ENCODE measurements at regions not wholly inside any gene's neighbourhood (a gene's known extent, or its start where the extent isn't known, plus 50 kb on each side); places are given as distances from the start of the nearest gene placed in this dataset.

DNA sequence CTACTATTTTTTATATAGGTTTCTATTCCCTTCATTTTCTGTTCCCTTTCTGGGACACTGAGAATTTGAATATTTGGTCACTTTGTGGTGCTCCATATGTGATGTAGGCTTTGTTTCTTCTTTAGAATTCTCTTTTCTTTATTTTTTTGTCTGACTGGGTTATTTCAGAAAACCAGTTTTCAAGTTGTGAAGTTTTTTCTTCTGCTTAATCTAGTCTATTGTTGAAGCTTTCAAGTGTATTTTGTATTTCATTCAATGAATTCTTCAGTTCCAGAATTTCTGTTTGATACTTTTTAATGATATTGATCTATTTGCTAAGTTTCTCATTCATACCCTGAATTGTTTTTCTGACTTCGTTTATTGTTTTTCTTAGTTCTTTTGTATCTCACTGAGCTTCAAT, 96.2 kb upstream of the HAND2 start:
- TF ChIP-seq CHD1 (IDR thresholded peaks at IDR 0.05; ENCODE audit: low read depth, low read length) (no peak), HDAC2 (IDR thresholded peaks at IDR 0.05; ENCODE audit: borderline replicate concordance in 1 of 2, low read depth in 2 of 2, low read length in 2 of 2) (no peak), NRF1 (IDR thresholded peaks at IDR 0.05; ENCODE audit: low read depth, low read length) (no peak), YY1 (IDR thresholded peaks at IDR 0.05; ENCODE audit: low read depth, low read length) (no peak), JUN (IDR thresholded peaks at IDR 0.05; ENCODE audit: low read depth, low read length) (no peak)
- TF ChIP-seq, protein P1, sequence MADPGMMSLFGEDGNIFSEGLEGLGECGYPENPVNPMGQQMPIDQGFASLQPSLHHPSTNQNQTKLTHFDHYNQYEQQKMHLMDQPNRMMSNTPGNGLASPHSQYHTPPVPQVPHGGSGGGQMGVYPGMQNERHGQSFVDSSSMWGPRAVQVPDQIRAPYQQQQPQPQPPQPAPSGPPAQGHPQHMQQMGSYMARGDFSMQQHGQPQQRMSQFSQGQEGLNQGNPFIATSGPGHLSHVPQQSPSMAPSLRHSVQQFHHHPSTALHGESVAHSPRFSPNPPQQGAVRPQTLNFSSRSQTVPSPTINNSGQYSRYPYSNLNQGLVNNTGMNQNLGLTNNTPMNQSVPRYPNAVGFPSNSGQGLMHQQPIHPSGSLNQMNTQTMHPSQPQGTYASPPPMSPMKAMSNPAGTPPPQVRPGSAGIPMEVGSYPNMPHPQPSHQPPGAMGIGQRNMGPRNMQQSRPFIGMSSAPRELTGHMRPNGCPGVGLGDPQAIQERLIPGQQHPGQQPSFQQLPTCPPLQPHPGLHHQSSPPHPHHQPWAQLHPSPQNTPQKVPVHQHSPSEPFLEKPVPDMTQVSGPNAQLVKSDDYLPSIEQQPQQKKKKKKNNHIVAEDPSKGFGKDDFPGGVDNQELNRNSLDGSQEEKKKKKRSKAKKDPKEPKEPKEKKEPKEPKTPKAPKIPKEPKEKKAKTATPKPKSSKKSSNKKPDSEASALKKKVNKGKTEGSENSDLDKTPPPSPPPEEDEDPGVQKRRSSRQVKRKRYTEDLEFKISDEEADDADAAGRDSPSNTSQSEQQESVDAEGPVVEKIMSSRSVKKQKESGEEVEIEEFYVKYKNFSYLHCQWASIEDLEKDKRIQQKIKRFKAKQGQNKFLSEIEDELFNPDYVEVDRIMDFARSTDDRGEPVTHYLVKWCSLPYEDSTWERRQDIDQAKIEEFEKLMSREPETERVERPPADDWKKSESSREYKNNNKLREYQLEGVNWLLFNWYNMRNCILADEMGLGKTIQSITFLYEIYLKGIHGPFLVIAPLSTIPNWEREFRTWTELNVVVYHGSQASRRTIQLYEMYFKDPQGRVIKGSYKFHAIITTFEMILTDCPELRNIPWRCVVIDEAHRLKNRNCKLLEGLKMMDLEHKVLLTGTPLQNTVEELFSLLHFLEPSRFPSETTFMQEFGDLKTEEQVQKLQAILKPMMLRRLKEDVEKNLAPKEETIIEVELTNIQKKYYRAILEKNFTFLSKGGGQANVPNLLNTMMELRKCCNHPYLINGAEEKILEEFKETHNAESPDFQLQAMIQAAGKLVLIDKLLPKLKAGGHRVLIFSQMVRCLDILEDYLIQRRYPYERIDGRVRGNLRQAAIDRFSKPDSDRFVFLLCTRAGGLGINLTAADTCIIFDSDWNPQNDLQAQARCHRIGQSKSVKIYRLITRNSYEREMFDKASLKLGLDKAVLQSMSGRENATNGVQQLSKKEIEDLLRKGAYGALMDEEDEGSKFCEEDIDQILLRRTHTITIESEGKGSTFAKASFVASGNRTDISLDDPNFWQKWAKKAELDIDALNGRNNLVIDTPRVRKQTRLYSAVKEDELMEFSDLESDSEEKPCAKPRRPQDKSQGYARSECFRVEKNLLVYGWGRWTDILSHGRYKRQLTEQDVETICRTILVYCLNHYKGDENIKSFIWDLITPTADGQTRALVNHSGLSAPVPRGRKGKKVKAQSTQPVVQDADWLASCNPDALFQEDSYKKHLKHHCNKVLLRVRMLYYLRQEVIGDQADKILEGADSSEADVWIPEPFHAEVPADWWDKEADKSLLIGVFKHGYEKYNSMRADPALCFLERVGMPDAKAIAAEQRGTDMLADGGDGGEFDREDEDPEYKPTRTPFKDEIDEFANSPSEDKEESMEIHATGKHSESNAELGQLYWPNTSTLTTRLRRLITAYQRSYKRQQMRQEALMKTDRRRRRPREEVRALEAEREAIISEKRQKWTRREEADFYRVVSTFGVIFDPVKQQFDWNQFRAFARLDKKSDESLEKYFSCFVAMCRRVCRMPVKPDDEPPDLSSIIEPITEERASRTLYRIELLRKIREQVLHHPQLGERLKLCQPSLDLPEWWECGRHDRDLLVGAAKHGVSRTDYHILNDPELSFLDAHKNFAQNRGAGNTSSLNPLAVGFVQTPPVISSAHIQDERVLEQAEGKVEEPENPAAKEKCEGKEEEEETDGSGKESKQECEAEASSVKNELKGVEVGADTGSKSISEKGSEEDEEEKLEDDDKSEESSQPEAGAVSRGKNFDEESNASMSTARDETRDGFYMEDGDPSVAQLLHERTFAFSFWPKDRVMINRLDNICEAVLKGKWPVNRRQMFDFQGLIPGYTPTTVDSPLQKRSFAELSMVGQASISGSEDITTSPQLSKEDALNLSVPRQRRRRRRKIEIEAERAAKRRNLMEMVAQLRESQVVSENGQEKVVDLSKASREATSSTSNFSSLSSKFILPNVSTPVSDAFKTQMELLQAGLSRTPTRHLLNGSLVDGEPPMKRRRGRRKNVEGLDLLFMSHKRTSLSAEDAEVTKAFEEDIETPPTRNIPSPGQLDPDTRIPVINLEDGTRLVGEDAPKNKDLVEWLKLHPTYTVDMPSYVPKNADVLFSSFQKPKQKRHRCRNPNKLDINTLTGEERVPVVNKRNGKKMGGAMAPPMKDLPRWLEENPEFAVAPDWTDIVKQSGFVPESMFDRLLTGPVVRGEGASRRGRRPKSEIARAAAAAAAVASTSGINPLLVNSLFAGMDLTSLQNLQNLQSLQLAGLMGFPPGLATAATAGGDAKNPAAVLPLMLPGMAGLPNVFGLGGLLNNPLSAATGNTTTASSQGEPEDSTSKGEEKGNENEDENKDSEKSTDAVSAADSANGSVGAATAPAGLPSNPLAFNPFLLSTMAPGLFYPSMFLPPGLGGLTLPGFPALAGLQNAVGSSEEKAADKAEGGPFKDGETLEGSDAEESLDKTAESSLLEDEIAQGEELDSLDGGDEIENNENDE (IDR thresholded peaks at IDR 0.05; ENCODE audit: insufficient replicate concordance, low read length), result no peak
